HepG2 (cell line): ENCODE measurements at regions not wholly inside any gene's neighbourhood (a gene's known extent, or its start where the extent isn't known, plus 50 kb on each side); places are given as distances from the start of the nearest gene placed in this dataset.

ENCODE experiments used
- ATAC-seq: fragments of 200-7000 bp; cut with Tn5 transposase; 3 replicates; pipeline ENCODE4 v1.9.1; 2020; ENCODE audit warnings: mild to moderate bottlenecking, moderate library complexity
- BruUV-seq: library from RNA; stranded (reverse); fragments of 400-500 nt; replicated peaks from 2 replicates; lab custom pipeline; 2021; lab: Mats Ljungman, UMichigan
- CTCF ChIA-PET: fragments of 300-600 bp; formaldehyde crosslinking; extraction: SDS; loops from one replicate; lab custom pipeline; 2021; ENCODE audit warnings: low total read pairs, inconsistent platforms, low intra/inter-chr PET ratio; lab: Yijun Ruan, JAX
- POLR2A ChIA-PET: fragments of 350-600 bp; sonication (Branson Sonifier 250); formaldehyde crosslinking; loops from one replicate; lab custom pipeline; 2020; ENCODE audit warnings: antibody characterized with exemption, inconsistent platforms; lab: Yijun Ruan, JAX
- DNase-seq: peaks from one replicate; pipeline ENCODE4 v3.0.0-alpha.2; 2015; ENCODE audit warnings: low spot score
- FAIRE-seq: peaks from 3 replicates; lab custom pipeline; 2011; peaks lifted over from hg19 to GRCh38; lab: Jason Lieb, UNC
- H2AFZ ChIP-seq: one replicate; pipeline ENCODE4 v1.6.1; 2011; ENCODE audit warnings: low read length, inconsistent platforms
- H3K27ac ChIP-seq: fragments of 300-600 bp; 3 replicates; pipeline ENCODE4 v1.8.0; 2011; ENCODE audit warnings: mixed run types, mild to moderate bottlenecking, mixed read lengths, low read length, inconsistent platforms; ENCODE audit not compliant: insufficient read depth; ENCODE audit errors: extremely low read length
- H3K27me3 ChIP-seq, 2 experiments: fragments of 200-600 bp in 1 of 2; 2 replicates in 1 of 2; 3 replicates in 1 of 2; pipeline versions ENCODE4 v1.6.0 to v1.8.0; 2011; ENCODE audit warnings: low read length in 2 of 2, mild to moderate bottlenecking in 2 of 2, moderate library complexity in 2 of 2, inconsistent platforms in 1 of 2; ENCODE audit not compliant: insufficient read depth in 2 of 2, control insufficient read depth in 1 of 2
- H3K36me3 ChIP-seq, 2 experiments: fragments of 200-600 bp in 1 of 2; replicated peaks in 1 of 2; 2 replicates in 1 of 2; 3 replicates in 1 of 2; pipeline versions ENCODE4 v1.5.1 to v1.8.0; 2011; ENCODE audit warnings: low read length in 2 of 2, inconsistent platforms in 1 of 2; ENCODE audit not compliant: insufficient read depth in 2 of 2, control insufficient read depth in 1 of 2
- H3K4me1 ChIP-seq: 2 replicates; pipeline ENCODE4 v1.5.1; 2012; ENCODE audit warnings: low read length, inconsistent platforms; ENCODE audit not compliant: insufficient read depth
- H3K4me2 ChIP-seq: 2 replicates; pipeline ENCODE4 v1.6.0; 2011; ENCODE audit warnings: low read depth, low read length, inconsistent platforms
- H3K4me3 ChIP-seq, 3 experiments: fragments of 200-600 bp in 1 of 3; sonication (generic), shearing (Covaris generic) in 1 of 3; replicated peaks in 1 of 3; 2 replicates each; pipeline ENCODE4 v1.5.1; 2011 to 2016; ENCODE audit warnings: low read length in 3 of 3, inconsistent platforms in 2 of 3, low read depth in 2 of 3, mild to moderate bottlenecking in 2 of 3, control low read depth in 1 of 3, mixed read lengths in 1 of 3; ENCODE audit not compliant: insufficient read depth in 1 of 3
- H3K79me2 ChIP-seq: one replicate; pipeline ENCODE4 v1.6.1; 2011; ENCODE audit warnings: low read length, inconsistent platforms; ENCODE audit not compliant: insufficient read depth
- H3K9ac ChIP-seq: 2 replicates; pipeline ENCODE4 v1.6.0; 2011; ENCODE audit warnings: mild to moderate bottlenecking, low read depth, low read length, inconsistent platforms; ENCODE audit not compliant: insufficient read depth
- H3K9me3 ChIP-seq: 2 replicates; pipeline ENCODE4 v1.5.1; 2012; ENCODE audit warnings: mild to moderate bottlenecking, low read length
- H4K20me1 ChIP-seq: 2 replicates; pipeline ENCODE4 v1.6.0; 2011; ENCODE audit warnings: inconsistent platforms, mild to moderate bottlenecking, low read length, moderate library complexity; ENCODE audit not compliant: insufficient read depth
- CHD4 ChIP-seq: fragments of 200-600 bp; sonication (generic); IDR thresholded peaks from 2 replicates; pipeline ENCODE4 v1.7.0; 2017; ENCODE audit warnings: mild to moderate bottlenecking, low read length, borderline replicate concordance
- FIP1L1 ChIP-seq: fragments of 200-400 bp; formaldehyde crosslinking; IDR thresholded peaks from 2 replicates; pipeline ENCODE4 v1.6.1; 2018; ENCODE audit warnings: low read depth, mild to moderate bottlenecking, low read length, moderate library complexity, borderline replicate concordance; ENCODE audit not compliant: insufficient read depth
- FOXJ3 ChIP-seq: sonication (generic); formaldehyde crosslinking; IDR thresholded peaks from 2 replicates; pipeline ENCODE4 v1.4.0; 2020; ENCODE audit warnings: missing genetic modification reagents, mild to moderate bottlenecking, borderline replicate concordance
- FOXO1 ChIP-seq: sonication (generic); formaldehyde crosslinking; IDR thresholded peaks from 2 replicates; pipeline ENCODE4 v1.4.0; 2020; ENCODE audit warnings: missing genetic modification reagents
- GATA4 ChIP-seq: sonication (generic); IDR thresholded peaks from 2 replicates; pipeline ENCODE4 v1.6.1; 2016; ENCODE audit warnings: antibody characterized with exemption, low read depth, borderline replicate concordance
- ISL2 ChIP-seq: sonication (generic); formaldehyde crosslinking; IDR thresholded peaks from 2 replicates; pipeline ENCODE4 v1.5.0; 2020; ENCODE audit warnings: missing genetic modification reagents
- PBX3 ChIP-seq: sonication (generic); formaldehyde crosslinking; IDR thresholded peaks from 2 replicates; pipeline ENCODE4 v1.8.1; 2023; ENCODE audit warnings: missing genetic modification reagents, inconsistent platforms, borderline replicate concordance
- PRMT3 ChIP-seq: sonication (generic); formaldehyde crosslinking; IDR thresholded peaks from 2 replicates; pipeline ENCODE4 v1.8.1; 2022; ENCODE audit warnings: low read depth, mild to moderate bottlenecking, moderate library complexity, missing genetic modification reagents, borderline replicate concordance
- RELA ChIP-seq: sonication (generic); formaldehyde crosslinking; IDR thresholded peaks from 2 replicates; pipeline ENCODE4 v1.4.0; 2020; ENCODE audit warnings: missing genetic modification reagents
- RNF2 ChIP-seq: fragments of 450-650 bp; conservative IDR thresholded peaks from 2 replicates; pipeline ENCODE4 v1.6.1; 2016; ENCODE audit warnings: low read depth
- TBL1XR1 ChIP-seq: fragments of 150-350 bp; IDR thresholded peaks from 2 replicates; pipeline ENCODE4 v1.6.1; 2014; ENCODE audit warnings: borderline replicate concordance, low read length; ENCODE audit not compliant: partially characterized antibody
- ZBTB46 ChIP-seq: sonication (generic); formaldehyde crosslinking; IDR thresholded peaks from 2 replicates; pipeline ENCODE4 v1.4.0; 2020; ENCODE audit warnings: mild to moderate bottlenecking, missing genetic modification reagents, borderline replicate concordance
- ZNF44 ChIP-seq: sonication (generic); formaldehyde crosslinking; IDR thresholded peaks from 2 replicates; pipeline ENCODE4 v1.5.1; 2020; ENCODE audit warnings: mild to moderate bottlenecking, missing genetic modification reagents
- ZNF616 ChIP-seq: sonication (generic); formaldehyde crosslinking; IDR thresholded peaks from 2 replicates; pipeline ENCODE4 v1.5.0; 2020; ENCODE audit warnings: low read depth, mild to moderate bottlenecking, missing genetic modification reagents
- ZNF768 ChIP-seq: sonication (generic); formaldehyde crosslinking; IDR thresholded peaks from 2 replicates; pipeline ENCODE4 v1.4.0; 2020; ENCODE audit warnings: missing genetic modification reagents
- WGBS: methylation state at CpG from one replicate; pipeline ENCODE4 v1.1.6; 2017; ENCODE audit warnings: low lambda C conversion rate; 5-methylcytosine and 5-hydroxymethylcytosine counted together
- in situ Hi-C: cut with HindIII; loops from 2 replicates; pipeline ENCODE4 v1.10.0; 2017; ENCODE audit warnings: low pct_unique_long_range_greater_than_20kb; ENCODE audit not compliant: extremely low pct_ligation_motif_present
- intact Hi-C: fragments of 100-400 bp; cut with micrococcal nuclease; formaldehyde crosslinking; loops from one replicate; pipeline ENCODE4 v1.10.0; 2022; ENCODE audit not compliant: unreplicated experiment

- Histone ChIP-seq H3K9me3 (no peaks in the 10 kb centered on the region), H3K9ac (no peak overlapping the region)
- DNase-seq, result no peak
- BruUV-seq, result no TSS peak
- CTCF ChIA-PET, result no interaction called here
- ATAC-seq, result no peak
- WGBS, result 1% methylated on average over 3 of the region's 3 CpGs
- TF ChIP-seq ZNF768, result peak; percentile 21; the same call in 1 of the 2 replicates
- no peak for TF ChIP-seq GATA4
- TF ChIP-seq, all 625 proteins: peak for 1
- intact Hi-C loops (no loop called here), in situ Hi-C loops (no loop called here)
- Histone ChIP-seq H3K4me3 (no peak overlapping the region), H2AFZ (no peak overlapping the region), H3K79me2 (no peaks in the 10 kb centered on the region), H3K4me1 (no peaks in the 10 kb centered on the region), H3K36me3 (no peaks in the 10 kb centered on the region), H3K27me3 (no peaks in the 10 kb centered on the region), H3K4me2 (no peak overlapping the region), H4K20me1 (no peaks in the 10 kb centered on the region), H3K27ac (no peak overlapping the region)
- POLR2A ChIA-PET, result no interaction called here
- no peak for FAIRE-seq
Observed at GRCh38 chr3:143208976-143209714, 89.6 kb downstream of the CHST2 start.

GRCh38 chr3:143209715-143210059 is 90.1 kb downstream of the CHST2 start:
- ChIA-PET CTCF (no interaction called here), POLR2A (no interaction called here)
- Histone ChIP-seq H3K4me2 (no peak overlapping the region), H4K20me1 (no peaks in the 10 kb centered on the region), H2AFZ (no peak overlapping the region), H3K4me1 (no peaks in the 10 kb centered on the region), H3K27ac (no peak overlapping the region), H3K27me3 (no peaks in the 10 kb centered on the region), H3K36me3 (no peaks in the 10 kb centered on the region), H3K9ac (no peak overlapping the region), H3K4me3 (no peak overlapping the region), H3K79me2 (no peaks in the 10 kb centered on the region), H3K9me3 (no peaks in the 10 kb centered on the region)
- ATAC-seq, result no peak
- no peak for DNase-seq
- no peak for FAIRE-seq
- BruUV-seq, result no TSS peak
- WGBS, result 2% methylated on average over 4 of the region's 4 CpGs
- intact Hi-C loops, result no loop called here
- in situ Hi-C loops, result no loop called here
- TF ChIP-seq CHD4 (no peak), ISL2 (no peak), RNF2 (no peak), RELA (CRISPR knock-in tag) (no peak), TBL1XR1 (no peak), ZNF44 (CRISPR knock-in tag) (no peak), PBX3 (no peak), ZNF616 (no peak), ZBTB46 (CRISPR knock-in tag) (no peak), FOXJ3 (CRISPR knock-in tag) (no peak), FIP1L1 (no peak), PRMT3 (no peak), FOXO1 (CRISPR knock-in tag) (no peak)
